WTC11 (cell line): ENCODE measurements at regions not wholly inside any gene's neighbourhood (a gene's known extent, or its start where the extent isn't known, plus 50 kb on each side); places are given as distances from the start of the nearest gene placed in this dataset.

ENCODE experiments used
- ATAC-seq: fragments of 200-7000 bp; cut with Tn5 transposase; 2 replicates; pipeline ENCODE4 v1.10.0; 2021; ENCODE audit warnings: mild to moderate bottlenecking, moderate library complexity
- CTCF ChIA-PET: fragments of 300-600 bp; sonication (Branson Sonifier 250); formaldehyde crosslinking; loops from one replicate; lab custom pipeline; 2021; ENCODE audit warnings: antibody characterized with exemption; lab: Charles Lee
- POLR2A ChIA-PET: fragments of 350-600 bp; sonication (Branson Sonifier 250); formaldehyde crosslinking; loops from one replicate; lab custom pipeline; 2021; ENCODE audit warnings: antibody characterized with exemption; lab: Charles Lee
- DNase-seq: peaks from one replicate; pipeline ENCODE4 v3.0.0; 2021; ENCODE audit warnings: low spot score
- H3K27ac Mint-ChIP-seq: 2 replicates; pipeline ENCODE4 v1.8.0; 2021; ENCODE audit warnings: mixed read lengths
- H3K27me3 Mint-ChIP-seq: 2 replicates; pipeline ENCODE4 v1.8.0; 2021; ENCODE audit warnings: low read depth, mild to moderate bottlenecking, moderate library complexity, mixed read lengths
- H3K36me3 Mint-ChIP-seq: 2 replicates; pipeline ENCODE4 v1.8.0; 2021; ENCODE audit warnings: mixed read lengths
- H3K4me1 Mint-ChIP-seq: 2 replicates; pipeline ENCODE4 v1.8.0; 2022; ENCODE audit warnings: mixed read lengths
- H3K4me3 Mint-ChIP-seq: 2 replicates; pipeline ENCODE4 v1.8.0; 2021; ENCODE audit warnings: mild to moderate bottlenecking, moderate library complexity, mixed read lengths
- H3K9me3 Mint-ChIP-seq: 2 replicates; pipeline ENCODE4 v1.8.0; 2021; ENCODE audit warnings: mixed read lengths
- EMX1 ChIP-seq: fragments of 250-450 bp; sonication (Bioruptor Pico); IDR thresholded peaks from 2 replicates; pipeline ENCODE4 v1.8.0; 2021; ENCODE audit warnings: mild to moderate bottlenecking
- FOXP4 ChIP-seq: sonication (generic); formaldehyde crosslinking; IDR thresholded peaks from 2 replicates; pipeline ENCODE4 v1.8.0; 2022; ENCODE audit warnings: mild to moderate bottlenecking, missing genetic modification reagents
- GRHL2 ChIP-seq: fragments of 250-450 bp; sonication (Bioruptor Pico); IDR thresholded peaks from 2 replicates; pipeline ENCODE4 v1.8.0; 2022; ENCODE audit warnings: mild to moderate bottlenecking, moderate library complexity; ENCODE audit not compliant: insufficient replicate concordance, severe bottlenecking
- HMGXB4 ChIP-seq: sonication (generic); formaldehyde crosslinking; IDR thresholded peaks from 2 replicates; pipeline ENCODE4 v1.8.1; 2023; ENCODE audit warnings: mild to moderate bottlenecking, moderate library complexity, missing genetic modification reagents
- JUN ChIP-seq: sonication (generic); formaldehyde crosslinking; IDR thresholded peaks from 2 replicates; pipeline ENCODE4 v1.8.0; 2023; ENCODE audit warnings: mild to moderate bottlenecking, missing genetic modification reagents
- PREB ChIP-seq: sonication (generic); formaldehyde crosslinking; IDR thresholded peaks from 2 replicates; pipeline ENCODE4 v1.8.1; 2022; ENCODE audit warnings: mild to moderate bottlenecking, missing genetic modification reagents, moderate library complexity, borderline replicate concordance
- ZNF263 ChIP-seq: sonication (generic); formaldehyde crosslinking; IDR thresholded peaks from 2 replicates; pipeline ENCODE4 v1.8.1; 2022; ENCODE audit warnings: low read depth, mild to moderate bottlenecking, moderate library complexity, missing genetic modification reagents
- ZNF671 ChIP-seq: fragments of 250-450 bp; sonication (Bioruptor Pico); IDR thresholded peaks from 2 replicates; pipeline ENCODE4 v1.8.0; 2021; ENCODE audit warnings: mild to moderate bottlenecking
- TF ChIP-seq, protein P1 (sequence below): fragments of 200-600 bp; IDR thresholded peaks from 2 replicates; pipeline ENCODE4 v1.8.0; 2022; ENCODE audit warnings: antibody characterized with exemption
- TF ChIP-seq, protein P2 (sequence below): sonication (generic); formaldehyde crosslinking; IDR thresholded peaks from 2 replicates; pipeline ENCODE4 v1.8.1; 2023; ENCODE audit warnings: mild to moderate bottlenecking, missing genetic modification reagents, borderline replicate concordance
- TF ChIP-seq, protein P3 (sequence below): fragments of 250-450 bp; sonication (Bioruptor Pico); IDR thresholded peaks from 2 replicates; pipeline ENCODE4 v1.9.0; 2021; ENCODE audit warnings: mild to moderate bottlenecking
- TF ChIP-seq, protein P4 (sequence below): sonication (generic); formaldehyde crosslinking; IDR thresholded peaks from 2 replicates; pipeline ENCODE4 v1.8.0; 2022; ENCODE audit warnings: mild to moderate bottlenecking, missing genetic modification reagents
- TF ChIP-seq, protein P5 (sequence below): fragments of 250-450 bp; sonication (Bioruptor Pico); IDR thresholded peaks from 2 replicates; pipeline ENCODE4 v1.9.0; 2021; ENCODE audit warnings: mild to moderate bottlenecking, borderline replicate concordance

GRCh38 chr10:42479057-42479456 is 159.3 kb downstream of the ZNF33B start (continued):
- TF ChIP-seq, protein P1, sequence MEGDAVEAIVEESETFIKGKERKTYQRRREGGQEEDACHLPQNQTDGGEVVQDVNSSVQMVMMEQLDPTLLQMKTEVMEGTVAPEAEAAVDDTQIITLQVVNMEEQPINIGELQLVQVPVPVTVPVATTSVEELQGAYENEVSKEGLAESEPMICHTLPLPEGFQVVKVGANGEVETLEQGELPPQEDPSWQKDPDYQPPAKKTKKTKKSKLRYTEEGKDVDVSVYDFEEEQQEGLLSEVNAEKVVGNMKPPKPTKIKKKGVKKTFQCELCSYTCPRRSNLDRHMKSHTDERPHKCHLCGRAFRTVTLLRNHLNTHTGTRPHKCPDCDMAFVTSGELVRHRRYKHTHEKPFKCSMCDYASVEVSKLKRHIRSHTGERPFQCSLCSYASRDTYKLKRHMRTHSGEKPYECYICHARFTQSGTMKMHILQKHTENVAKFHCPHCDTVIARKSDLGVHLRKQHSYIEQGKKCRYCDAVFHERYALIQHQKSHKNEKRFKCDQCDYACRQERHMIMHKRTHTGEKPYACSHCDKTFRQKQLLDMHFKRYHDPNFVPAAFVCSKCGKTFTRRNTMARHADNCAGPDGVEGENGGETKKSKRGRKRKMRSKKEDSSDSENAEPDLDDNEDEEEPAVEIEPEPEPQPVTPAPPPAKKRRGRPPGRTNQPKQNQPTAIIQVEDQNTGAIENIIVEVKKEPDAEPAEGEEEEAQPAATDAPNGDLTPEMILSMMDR = no peak

GRCh38 chr10:42477170-42477569 is 161.2 kb downstream of the ZNF33B start:
- Mint-ChIP-seq H3K4me1 (no peaks in the 10 kb centered on the region), H3K27ac (no peak overlapping the region), H3K27me3 (peaks cover 32% of the 10 kb centered on the region), H3K9me3 (peaks cover 66% of the 10 kb centered on the region), H3K4me3 (peak overlapping the region; percentile 47), H3K36me3 (peaks cover 57% of the 10 kb centered on the region)
- POLR2A ChIA-PET = no interaction called here
- DNase-seq (no peak), ATAC-seq (no peak)
- CTCF ChIA-PET = no interaction called here
- TF ChIP-seq HMGXB4 (CRISPR knock-in tag) (no peak), FOXP4 (no peak), GRHL2 (CRISPR knock-in tag) (no peak), JUN (CRISPR knock-in tag) (no peak), PREB (no peak), EMX1 (CRISPR knock-in tag) (no peak), ZNF671 (CRISPR knock-in tag) (no peak), ZNF263 (no peak)
- TF ChIP-seq, protein P2, sequence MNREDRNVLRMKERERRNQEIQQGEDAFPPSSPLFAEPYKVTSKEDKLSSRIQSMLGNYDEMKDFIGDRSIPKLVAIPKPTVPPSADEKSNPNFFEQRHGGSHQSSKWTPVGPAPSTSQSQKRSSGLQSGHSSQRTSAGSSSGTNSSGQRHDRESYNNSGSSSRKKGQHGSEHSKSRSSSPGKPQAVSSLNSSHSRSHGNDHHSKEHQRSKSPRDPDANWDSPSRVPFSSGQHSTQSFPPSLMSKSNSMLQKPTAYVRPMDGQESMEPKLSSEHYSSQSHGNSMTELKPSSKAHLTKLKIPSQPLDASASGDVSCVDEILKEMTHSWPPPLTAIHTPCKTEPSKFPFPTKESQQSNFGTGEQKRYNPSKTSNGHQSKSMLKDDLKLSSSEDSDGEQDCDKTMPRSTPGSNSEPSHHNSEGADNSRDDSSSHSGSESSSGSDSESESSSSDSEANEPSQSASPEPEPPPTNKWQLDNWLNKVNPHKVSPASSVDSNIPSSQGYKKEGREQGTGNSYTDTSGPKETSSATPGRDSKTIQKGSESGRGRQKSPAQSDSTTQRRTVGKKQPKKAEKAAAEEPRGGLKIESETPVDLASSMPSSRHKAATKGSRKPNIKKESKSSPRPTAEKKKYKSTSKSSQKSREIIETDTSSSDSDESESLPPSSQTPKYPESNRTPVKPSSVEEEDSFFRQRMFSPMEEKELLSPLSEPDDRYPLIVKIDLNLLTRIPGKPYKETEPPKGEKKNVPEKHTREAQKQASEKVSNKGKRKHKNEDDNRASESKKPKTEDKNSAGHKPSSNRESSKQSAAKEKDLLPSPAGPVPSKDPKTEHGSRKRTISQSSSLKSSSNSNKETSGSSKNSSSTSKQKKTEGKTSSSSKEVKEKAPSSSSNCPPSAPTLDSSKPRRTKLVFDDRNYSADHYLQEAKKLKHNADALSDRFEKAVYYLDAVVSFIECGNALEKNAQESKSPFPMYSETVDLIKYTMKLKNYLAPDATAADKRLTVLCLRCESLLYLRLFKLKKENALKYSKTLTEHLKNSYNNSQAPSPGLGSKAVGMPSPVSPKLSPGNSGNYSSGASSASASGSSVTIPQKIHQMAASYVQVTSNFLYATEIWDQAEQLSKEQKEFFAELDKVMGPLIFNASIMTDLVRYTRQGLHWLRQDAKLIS (CRISPR knock-in tag) = no peak
- TF ChIP-seq, protein P3, sequence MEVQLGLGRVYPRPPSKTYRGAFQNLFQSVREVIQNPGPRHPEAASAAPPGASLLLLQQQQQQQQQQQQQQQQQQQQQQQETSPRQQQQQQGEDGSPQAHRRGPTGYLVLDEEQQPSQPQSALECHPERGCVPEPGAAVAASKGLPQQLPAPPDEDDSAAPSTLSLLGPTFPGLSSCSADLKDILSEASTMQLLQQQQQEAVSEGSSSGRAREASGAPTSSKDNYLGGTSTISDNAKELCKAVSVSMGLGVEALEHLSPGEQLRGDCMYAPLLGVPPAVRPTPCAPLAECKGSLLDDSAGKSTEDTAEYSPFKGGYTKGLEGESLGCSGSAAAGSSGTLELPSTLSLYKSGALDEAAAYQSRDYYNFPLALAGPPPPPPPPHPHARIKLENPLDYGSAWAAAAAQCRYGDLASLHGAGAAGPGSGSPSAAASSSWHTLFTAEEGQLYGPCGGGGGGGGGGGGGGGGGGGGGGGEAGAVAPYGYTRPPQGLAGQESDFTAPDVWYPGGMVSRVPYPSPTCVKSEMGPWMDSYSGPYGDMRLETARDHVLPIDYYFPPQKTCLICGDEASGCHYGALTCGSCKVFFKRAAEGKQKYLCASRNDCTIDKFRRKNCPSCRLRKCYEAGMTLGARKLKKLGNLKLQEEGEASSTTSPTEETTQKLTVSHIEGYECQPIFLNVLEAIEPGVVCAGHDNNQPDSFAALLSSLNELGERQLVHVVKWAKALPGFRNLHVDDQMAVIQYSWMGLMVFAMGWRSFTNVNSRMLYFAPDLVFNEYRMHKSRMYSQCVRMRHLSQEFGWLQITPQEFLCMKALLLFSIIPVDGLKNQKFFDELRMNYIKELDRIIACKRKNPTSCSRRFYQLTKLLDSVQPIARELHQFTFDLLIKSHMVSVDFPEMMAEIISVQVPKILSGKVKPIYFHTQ (CRISPR knock-in tag) = no peak
- TF ChIP-seq, protein P4, sequence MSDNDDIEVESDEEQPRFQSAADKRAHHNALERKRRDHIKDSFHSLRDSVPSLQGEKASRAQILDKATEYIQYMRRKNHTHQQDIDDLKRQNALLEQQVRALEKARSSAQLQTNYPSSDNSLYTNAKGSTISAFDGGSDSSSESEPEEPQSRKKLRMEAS = no peak
- TF ChIP-seq, protein P5, sequence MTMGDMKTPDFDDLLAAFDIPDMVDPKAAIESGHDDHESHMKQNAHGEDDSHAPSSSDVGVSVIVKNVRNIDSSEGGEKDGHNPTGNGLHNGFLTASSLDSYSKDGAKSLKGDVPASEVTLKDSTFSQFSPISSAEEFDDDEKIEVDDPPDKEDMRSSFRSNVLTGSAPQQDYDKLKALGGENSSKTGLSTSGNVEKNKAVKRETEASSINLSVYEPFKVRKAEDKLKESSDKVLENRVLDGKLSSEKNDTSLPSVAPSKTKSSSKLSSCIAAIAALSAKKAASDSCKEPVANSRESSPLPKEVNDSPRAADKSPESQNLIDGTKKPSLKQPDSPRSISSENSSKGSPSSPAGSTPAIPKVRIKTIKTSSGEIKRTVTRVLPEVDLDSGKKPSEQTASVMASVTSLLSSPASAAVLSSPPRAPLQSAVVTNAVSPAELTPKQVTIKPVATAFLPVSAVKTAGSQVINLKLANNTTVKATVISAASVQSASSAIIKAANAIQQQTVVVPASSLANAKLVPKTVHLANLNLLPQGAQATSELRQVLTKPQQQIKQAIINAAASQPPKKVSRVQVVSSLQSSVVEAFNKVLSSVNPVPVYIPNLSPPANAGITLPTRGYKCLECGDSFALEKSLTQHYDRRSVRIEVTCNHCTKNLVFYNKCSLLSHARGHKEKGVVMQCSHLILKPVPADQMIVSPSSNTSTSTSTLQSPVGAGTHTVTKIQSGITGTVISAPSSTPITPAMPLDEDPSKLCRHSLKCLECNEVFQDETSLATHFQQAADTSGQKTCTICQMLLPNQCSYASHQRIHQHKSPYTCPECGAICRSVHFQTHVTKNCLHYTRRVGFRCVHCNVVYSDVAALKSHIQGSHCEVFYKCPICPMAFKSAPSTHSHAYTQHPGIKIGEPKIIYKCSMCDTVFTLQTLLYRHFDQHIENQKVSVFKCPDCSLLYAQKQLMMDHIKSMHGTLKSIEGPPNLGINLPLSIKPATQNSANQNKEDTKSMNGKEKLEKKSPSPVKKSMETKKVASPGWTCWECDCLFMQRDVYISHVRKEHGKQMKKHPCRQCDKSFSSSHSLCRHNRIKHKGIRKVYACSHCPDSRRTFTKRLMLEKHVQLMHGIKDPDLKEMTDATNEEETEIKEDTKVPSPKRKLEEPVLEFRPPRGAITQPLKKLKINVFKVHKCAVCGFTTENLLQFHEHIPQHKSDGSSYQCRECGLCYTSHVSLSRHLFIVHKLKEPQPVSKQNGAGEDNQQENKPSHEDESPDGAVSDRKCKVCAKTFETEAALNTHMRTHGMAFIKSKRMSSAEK (CRISPR knock-in tag) = no peak
